ENCODE measurements at regions not wholly inside any gene's neighbourhood (a gene's known extent, or its start where the extent isn't known, plus 50 kb on each side); places are given as distances from the start of the nearest gene placed in this dataset.

- ChIA-PET CTCF (interaction anchor here (1.2 to 2.4 kb wide), 5 partner anchors 7 to 307 kb away, joined by 3 to 13 read pairs (median 6); no protein-coding TSS in a partner anchor), POLR2A (no interaction called here)
- no peaks in the 10 kb centered on the region for H3K9me3 Mint-ChIP-seq
- ATAC-seq (peak; percentile 72), DNase-seq (ENCODE audit: low spot score) (no peak)
- H3K4me3 Mint-ChIP-seq = peak overlapping the region; percentile 14; the same call in 1 of the 2 replicates
- TF ChIP-seq NFATC4 (CRISPR knock-in tag; IDR thresholded peaks at IDR 0.05) = no peak
- TF ChIP-seq FOXP4 (CRISPR knock-in tag; IDR thresholded peaks at IDR 0.05) = peak; percentile 94; the same call in 1 of the 2 replicates
- peaks cover 10% of the 10 kb centered on the region; the same call in 1 of the 2 replicates for H3K27me3 Mint-ChIP-seq (ENCODE audit: low read depth)
- H3K4me1 Mint-ChIP-seq = peaks cover 60% of the 10 kb centered on the region
- H3K36me3 Mint-ChIP-seq = no peaks in the 10 kb centered on the region
- peak overlapping the region; percentile 23; the same call in 1 of the 2 replicates for H3K27ac Mint-ChIP-seq
These were observed 446.4 kb upstream of the PFKP start for GRCh38 chr10:2620827-2621521.

GRCh38 chr10:2619916-2620315, 447.4 kb upstream of the PFKP start:
- H3K4me3 Mint-ChIP-seq = 0 out of 2 replicates have a peak overlapping the region, but pooled peaks have one; percentile 2
- H3K4me1 Mint-ChIP-seq = peaks cover 53% of the 10 kb centered on the region
- no peaks in the 10 kb centered on the region for H3K36me3 Mint-ChIP-seq
- peaks cover 4% of the 10 kb centered on the region; the same call in 1 of the 2 replicates for H3K9me3 Mint-ChIP-seq
- POLR2A ChIA-PET = no interaction called here
- peak overlapping the region; percentile 74; the same call in 1 of the 2 replicates for H3K27ac Mint-ChIP-seq
- DNase-seq (ENCODE audit: low spot score) (no peak), ATAC-seq (no peak)
- peaks cover 10% of the 10 kb centered on the region; the same call in 1 of the 2 replicates for H3K27me3 Mint-ChIP-seq (ENCODE audit: low read depth)
- CTCF ChIA-PET = interaction anchor here (0.8 to 2.4 kb wide), 8 partner anchors 9 to 359 kb away, joined by 3 to 13 read pairs (median 4); no protein-coding TSS in a partner anchor
- TF ChIP-seq MAX (CRISPR knock-in tag; IDR thresholded peaks at IDR 0.05) = no peak
- TF ChIP-seq USF1 (CRISPR knock-in tag; IDR thresholded peaks at IDR 0.05) = no peak
- no peak for TF ChIP-seq ATF6 (CRISPR knock-in tag; IDR thresholded peaks at IDR 0.05)
- no peak for TF ChIP-seq PREB (CRISPR knock-in tag; IDR thresholded peaks at IDR 0.05; ENCODE audit: borderline replicate concordance)
- no peak for TF ChIP-seq MLX (CRISPR knock-in tag; IDR thresholded peaks at IDR 0.05)
- TF ChIP-seq FOXJ3 (CRISPR knock-in tag; IDR thresholded peaks at IDR 0.05; ENCODE audit: borderline replicate concordance) = no peak
- TF ChIP-seq NR2C2 (CRISPR knock-in tag; IDR thresholded peaks at IDR 0.05) = no peak
- no peak for TF ChIP-seq ZMAT4 (CRISPR knock-in tag; IDR thresholded peaks at IDR 0.05)
- TF ChIP-seq PRRX2 (CRISPR knock-in tag; IDR thresholded peaks at IDR 0.05) = no peak
- no peak for TF ChIP-seq TP53 (CRISPR knock-in tag; IDR thresholded peaks at IDR 0.05)
- no peak for TF ChIP-seq ZNF121 (CRISPR knock-in tag; IDR thresholded peaks at IDR 0.05)
- TF ChIP-seq ATF3 (CRISPR knock-in tag; conservative IDR thresholded peaks at IDR 0.05) = no peak
- TF ChIP-seq JAZF1 (CRISPR knock-in tag; IDR thresholded peaks at IDR 0.05) = no peak
- TF ChIP-seq CREB1 (CRISPR knock-in tag; IDR thresholded peaks at IDR 0.05) = no peak
